ENCODE measurements at regions not wholly inside any gene's neighbourhood (a gene's known extent, or its start where the extent isn't known, plus 50 kb on each side); places are given as distances from the start of the nearest gene placed in this dataset.

GRCh38 chr10:120984221-120984620, 133.1 kb downstream of the WDR11 start:
- no peak for DNase-seq

- DNase-seq, result no peak
These were observed 136.2 kb downstream of the WDR11 start for GRCh38 chr10:120987359-120987758.

- DNase-seq, result no peak
These were observed 137.6 kb downstream of the WDR11 start for GRCh38 chr10:120988751-120989150.

- DNase-seq, result no peak
These were observed 138.1 kb downstream of the WDR11 start for GRCh38 chr10:120989279-120989678.

- no peak for DNase-seq
These were observed 138.9 kb downstream of the WDR11 start for GRCh38 chr10:120989996-120990598.

- no peak for DNase-seq
These were observed 139.7 kb downstream of the WDR11 start for GRCh38 chr10:120990831-120991230.

- DNase-seq, result no peak
These were observed 141.9 kb downstream of the WDR11 start for GRCh38 chr10:120993089-120993488.

GRCh38 chr10:120995768-120996167, 144.6 kb downstream of the WDR11 start:
- DNase-seq, result no peak

GRCh38 chr10:120996456-120997034, 145.4 kb downstream of the WDR11 start:
- no peak for DNase-seq

GRCh38 chr10:120997313-120997712, 146.2 kb downstream of the WDR11 start:
- DNase-seq, result no peak

GRCh38 chr10:120997756-120998155, 146.6 kb downstream of the WDR11 start:
- no peak for DNase-seq

GRCh38 chr10:120998251-120998650, 147.1 kb downstream of the WDR11 start:
- DNase-seq, result no peak

- no peak for DNase-seq
These were observed 147.7 kb downstream of the WDR11 start for GRCh38 chr10:120998782-120999285.

GRCh38 chr10:120999868-121000267, 148.7 kb downstream of the WDR11 start:
- DNase-seq, result no peak

GRCh38 chr10:121002586-121003205, 151.5 kb downstream of the WDR11 start:
- DNase-seq, result no peak

- DNase-seq, result no peak
These were observed 154.9 kb downstream of the WDR11 start for GRCh38 chr10:121005948-121006587.

- DNase-seq, result no peak
These were observed 156.1 kb downstream of the WDR11 start for GRCh38 chr10:121007264-121007663.

GRCh38 chr10:121015916-121016315, 164.8 kb downstream of the WDR11 start:
- no peak for DNase-seq

GRCh38 chr10:121024905-121025584, 173.9 kb downstream of the WDR11 start:
- DNase-seq, result no peak

GRCh38 chr10:121025731-121026130, 174.6 kb downstream of the WDR11 start:
- DNase-seq, result no peak

- no peak for DNase-seq
These were observed 176.2 kb downstream of the WDR11 start for GRCh38 chr10:121027371-121027770.

GRCh38 chr10:121032460-121032859, 181.3 kb downstream of the WDR11 start:
- DNase-seq, result no peak

- DNase-seq, result no peak
These were observed 182.2 kb downstream of the WDR11 start for GRCh38 chr10:121033366-121033765.

Measured in CD4-positive, alpha-beta T cell treated with Interferon gamma for 1 hour (primary cell).